Lung (tissue), 11 donors: ENCODE measurements at regions not wholly inside any gene's neighbourhood (a gene's known extent, or its start where the extent isn't known, plus 50 kb on each side); places are given as distances from the start of the nearest gene placed in this dataset.

Source experiments
- ATAC-seq: fragments of 200-7000 bp; cut with Tn5 transposase; one replicate; pipeline ENCODE4 v1.9.1; 2020; ENCODE audit warnings: moderate number of reproducible peaks; ENCODE audit not compliant: insufficient read depth, low FRiP score
- DNase-seq, 3 donors: peaks; one replicate each; pipeline ENCODE4 v3.0.0-alpha.2; 2013 to 2017
- H3K27ac ChIP-seq, 2 donors: one replicate each; pipeline ENCODE4 v1.5.1; 2013; ENCODE audit warnings: mild to moderate bottlenecking in 2 of 2, moderate library complexity in 2 of 2, control low read depth in 1 of 2, inconsistent platforms in 1 of 2, low read depth in 1 of 2, low read length in 1 of 2
- H3K27me3 ChIP-seq, 3 donors: one replicate each; pipeline ENCODE4 v1.5.1; 2013; ENCODE audit warnings: low read length in 2 of 3; ENCODE audit not compliant: control insufficient read depth in 3 of 3, insufficient read depth in 3 of 3
- H3K36me3 ChIP-seq, 4 donors: one replicate each; pipeline ENCODE4 v1.5.1; 2013; ENCODE audit warnings: low read length in 4 of 4, mild to moderate bottlenecking in 1 of 4, moderate library complexity in 1 of 4; ENCODE audit not compliant: control insufficient read depth in 4 of 4, insufficient read depth in 4 of 4
- H3K4me1 ChIP-seq, 5 donors: one replicate each; pipeline ENCODE4 v1.5.1; 2013; ENCODE audit warnings: low read length in 5 of 5, mild to moderate bottlenecking in 2 of 5, moderate library complexity in 1 of 5; ENCODE audit not compliant: control insufficient read depth in 5 of 5, insufficient read depth in 5 of 5
- H3K4me3 ChIP-seq: one replicate; pipeline ENCODE4 v1.5.1; 2013; ENCODE audit warnings: mild to moderate bottlenecking, control low read depth, moderate library complexity
- H3K9ac ChIP-seq, 2 donors: one replicate each; pipeline ENCODE4 v1.5.1; 2013; ENCODE audit warnings: low read length in 2 of 2, control low read depth in 1 of 2; ENCODE audit not compliant: insufficient read depth in 1 of 2
- H3K9me3 ChIP-seq, 4 donors: one replicate each; pipeline ENCODE4 v1.5.1; 2013; ENCODE audit warnings: low read length in 3 of 4, mild to moderate bottlenecking in 1 of 4, moderate library complexity in 1 of 4; ENCODE audit not compliant: control insufficient read depth in 4 of 4, insufficient read depth in 3 of 4
- WGBS, 2 donors: extraction: QIAGEN DNeasy Blood & Tissue Kit; methylation state at CpG; one replicate each; pipeline ENCODE4 v1.1.7; 2013; 5-methylcytosine and 5-hydroxymethylcytosine counted together
- TF ChIP-seq, protein P1 (sequence below): IDR thresholded peaks from 2 replicates; pipeline ENCODE4 v1.5.1; 2012; ENCODE audit warnings: mild to moderate bottlenecking; ENCODE audit errors: control extremely low read depth, extremely low read depth
- donor health status: control.
- donor health status: control.
- donor health status: Bipolar disorder and iron deficiency.
- donor health status: healthy.
- donor health status: DM: yes; HTN: yes; CAD: no.

DNA sequence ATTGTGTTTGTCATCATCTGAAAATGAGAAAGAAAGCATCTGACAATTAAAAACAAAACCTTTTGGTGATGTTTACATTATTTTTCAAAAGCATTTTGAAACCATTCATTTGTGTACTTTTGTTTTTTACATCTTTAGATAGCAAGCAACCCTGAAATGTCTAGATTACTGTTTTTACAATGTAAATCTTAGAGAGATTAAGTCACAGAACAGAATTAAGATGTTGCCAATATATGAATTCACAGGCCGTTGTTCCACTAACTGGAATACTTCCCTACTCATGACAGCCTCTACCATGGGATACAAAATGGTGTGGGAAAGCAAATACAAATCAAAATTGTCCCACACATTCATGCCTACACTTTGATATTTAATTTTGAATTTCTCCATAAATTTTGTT is 480.0 kb upstream of the ZEB2 start:
- Histone ChIP-seq H3K9me3 (no peaks in the 10 kb centered on the region), H3K27me3 (no peaks in the 10 kb centered on the region), H3K9ac (no peak overlapping the region), H3K36me3 (no peaks in the 10 kb centered on the region), H3K4me1 (peaks cover 0 to 3% (median 0%) of the 10 kb centered on the region in 5 donors), H3K4me3 (no peak overlapping the region), H3K27ac (no peak overlapping the region)
- DNase-seq = peak in 2 of 3 donors; percentile 12 to 16
- 74 to 83% methylated on average over 1 of the region's 1 CpG for WGBS, 2 donors
- TF ChIP-seq, protein P1, sequence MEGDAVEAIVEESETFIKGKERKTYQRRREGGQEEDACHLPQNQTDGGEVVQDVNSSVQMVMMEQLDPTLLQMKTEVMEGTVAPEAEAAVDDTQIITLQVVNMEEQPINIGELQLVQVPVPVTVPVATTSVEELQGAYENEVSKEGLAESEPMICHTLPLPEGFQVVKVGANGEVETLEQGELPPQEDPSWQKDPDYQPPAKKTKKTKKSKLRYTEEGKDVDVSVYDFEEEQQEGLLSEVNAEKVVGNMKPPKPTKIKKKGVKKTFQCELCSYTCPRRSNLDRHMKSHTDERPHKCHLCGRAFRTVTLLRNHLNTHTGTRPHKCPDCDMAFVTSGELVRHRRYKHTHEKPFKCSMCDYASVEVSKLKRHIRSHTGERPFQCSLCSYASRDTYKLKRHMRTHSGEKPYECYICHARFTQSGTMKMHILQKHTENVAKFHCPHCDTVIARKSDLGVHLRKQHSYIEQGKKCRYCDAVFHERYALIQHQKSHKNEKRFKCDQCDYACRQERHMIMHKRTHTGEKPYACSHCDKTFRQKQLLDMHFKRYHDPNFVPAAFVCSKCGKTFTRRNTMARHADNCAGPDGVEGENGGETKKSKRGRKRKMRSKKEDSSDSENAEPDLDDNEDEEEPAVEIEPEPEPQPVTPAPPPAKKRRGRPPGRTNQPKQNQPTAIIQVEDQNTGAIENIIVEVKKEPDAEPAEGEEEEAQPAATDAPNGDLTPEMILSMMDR = no peak
- ATAC-seq = no peak

DNA sequence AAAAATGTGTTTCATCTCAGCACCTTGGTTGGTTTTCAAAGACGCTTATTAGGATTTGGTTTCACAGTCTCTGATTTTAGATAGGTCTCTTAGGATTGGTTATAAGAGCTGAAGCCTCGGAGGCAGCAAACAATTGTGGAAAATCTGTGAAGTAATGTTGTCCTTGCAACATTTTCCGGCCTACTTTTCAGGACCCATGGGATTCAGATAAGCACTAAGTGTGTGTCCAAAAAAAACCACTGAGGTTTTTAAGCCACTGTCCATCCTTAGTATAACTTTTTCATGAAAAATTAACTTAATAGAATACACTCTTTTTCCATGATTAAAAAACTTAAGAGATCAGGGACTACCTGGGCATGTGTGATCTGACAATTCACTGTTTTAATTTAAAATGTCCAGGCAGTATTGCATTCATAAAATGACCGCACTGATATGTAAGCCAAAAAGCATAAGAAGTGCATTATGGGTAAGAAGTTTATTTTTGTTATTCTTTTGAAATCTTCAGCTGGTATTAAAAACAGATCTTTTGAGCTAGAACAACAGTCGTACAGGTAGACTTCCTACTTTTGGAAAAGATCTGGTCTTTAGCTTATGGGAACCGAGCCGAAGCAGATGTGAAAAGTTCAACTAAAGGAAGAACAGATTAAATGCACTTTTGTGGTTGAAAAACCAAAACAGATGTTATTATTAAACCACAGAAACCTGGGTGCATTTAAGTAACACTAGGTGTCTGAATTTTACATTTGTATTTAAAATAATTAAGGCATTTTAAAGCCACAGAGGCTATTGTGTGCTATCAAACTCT is 479.4 kb upstream of the ZEB2 start:
- TF ChIP-seq, protein P1 = no peak
- Histone ChIP-seq H3K9me3 (no peaks in the 10 kb centered on the region), H3K27me3 (no peaks in the 10 kb centered on the region), H3K4me3 (no peak overlapping the region), H3K36me3 (no peaks in the 10 kb centered on the region), H3K27ac (no peak overlapping the region), H3K9ac (no peak overlapping the region), H3K4me1 (peaks cover 0 to 8% (median 0%) of the 10 kb centered on the region in 5 donors)
- ATAC-seq (no peak), DNase-seq (no peak)
- WGBS, 2 donors = 84 to 88% methylated on average over 7 of the region's 7 CpGs

DNA sequence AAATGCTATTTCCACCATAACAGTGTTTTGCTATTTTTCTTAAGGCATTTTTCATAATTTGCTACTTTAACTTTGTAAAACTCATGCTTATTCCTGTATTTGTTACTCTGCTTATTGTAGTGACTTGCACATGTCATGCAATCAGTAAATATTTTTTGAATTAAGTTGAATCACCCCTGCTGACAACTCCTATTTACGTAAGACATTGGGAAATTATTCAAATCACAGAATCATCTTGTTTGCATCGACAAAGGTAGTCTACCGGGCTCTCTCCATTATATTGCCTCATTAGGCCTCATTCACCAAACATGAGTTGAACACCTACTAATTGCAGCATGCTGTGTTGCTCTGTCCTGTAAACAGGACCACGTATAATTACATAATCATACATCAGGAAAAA is 478.5 kb upstream of the ZEB2 start:
- Histone ChIP-seq H3K9me3 (no peaks in the 10 kb centered on the region), H3K4me3 (no peak overlapping the region), H3K36me3 (no peaks in the 10 kb centered on the region), H3K9ac (no peak overlapping the region), H3K4me1 (peaks cover 0 to 10% (median 0%) of the 10 kb centered on the region in 5 donors), H3K27me3 (no peaks in the 10 kb centered on the region), H3K27ac (no peak overlapping the region)
- 65 to 72% methylated on average over 4 of the region's 4 CpGs for WGBS, 2 donors
- TF ChIP-seq, protein P1 = no peak
- ATAC-seq (no peak), DNase-seq (no peak)
